Ishikawa (cell line): ENCODE measurements at regions not wholly inside any gene's neighbourhood (a gene's known extent, or its start where the extent isn't known, plus 50 kb on each side); places are given as distances from the start of the nearest gene placed in this dataset.

Experiments used
- CEBPB ChIP-seq: IDR thresholded peaks from 2 replicates; pipeline ENCODE4 v1.6.1; 2012
- CREB1 ChIP-seq: IDR thresholded peaks from 2 replicates; pipeline ENCODE4 v1.6.1; 2012; ENCODE audit warnings: low read depth
- EGR1 ChIP-seq: IDR thresholded peaks from 2 replicates; pipeline ENCODE4 v1.6.1; 2012
- EP300 ChIP-seq: IDR thresholded peaks from 2 replicates; pipeline ENCODE4 v1.6.1; 2012; ENCODE audit warnings: borderline replicate concordance
- FOXM1 ChIP-seq: IDR thresholded peaks from 2 replicates; pipeline ENCODE4 v1.6.1; 2012; ENCODE audit warnings: low read depth, borderline replicate concordance
- MAX ChIP-seq: IDR thresholded peaks from 2 replicates; pipeline ENCODE4 v1.6.1; 2012
- NFIC ChIP-seq: IDR thresholded peaks from 2 replicates; pipeline ENCODE4 v1.6.1; 2012
- RAD21 ChIP-seq: IDR thresholded peaks from 2 replicates; pipeline ENCODE4 v1.6.1; 2012; ENCODE audit warnings: low read depth
- TAF1 ChIP-seq: IDR thresholded peaks from 2 replicates; pipeline ENCODE4 v1.6.1; 2012; ENCODE audit warnings: low read depth, mild to moderate bottlenecking
- TCF12 ChIP-seq: IDR thresholded peaks from 2 replicates; pipeline ENCODE4 v1.6.1; 2012; ENCODE audit warnings: low read depth
- TEAD4 ChIP-seq: IDR thresholded peaks from 2 replicates; pipeline ENCODE4 v1.6.1; 2012
- USF1 ChIP-seq: IDR thresholded peaks from 2 replicates; pipeline ENCODE4 v1.6.1; 2012
- YY1 ChIP-seq: IDR thresholded peaks from 2 replicates; pipeline ENCODE4 v1.6.1; 2012; ENCODE audit warnings: low read depth
- ZBTB7A ChIP-seq: IDR thresholded peaks from 2 replicates; pipeline ENCODE4 v1.6.1; 2012; ENCODE audit warnings: low read depth
- TF ChIP-seq, protein P1 (sequence below): IDR thresholded peaks from 2 replicates; pipeline ENCODE4 v1.6.1; 2012; ENCODE audit warnings: low read depth, mild to moderate bottlenecking

DNA sequence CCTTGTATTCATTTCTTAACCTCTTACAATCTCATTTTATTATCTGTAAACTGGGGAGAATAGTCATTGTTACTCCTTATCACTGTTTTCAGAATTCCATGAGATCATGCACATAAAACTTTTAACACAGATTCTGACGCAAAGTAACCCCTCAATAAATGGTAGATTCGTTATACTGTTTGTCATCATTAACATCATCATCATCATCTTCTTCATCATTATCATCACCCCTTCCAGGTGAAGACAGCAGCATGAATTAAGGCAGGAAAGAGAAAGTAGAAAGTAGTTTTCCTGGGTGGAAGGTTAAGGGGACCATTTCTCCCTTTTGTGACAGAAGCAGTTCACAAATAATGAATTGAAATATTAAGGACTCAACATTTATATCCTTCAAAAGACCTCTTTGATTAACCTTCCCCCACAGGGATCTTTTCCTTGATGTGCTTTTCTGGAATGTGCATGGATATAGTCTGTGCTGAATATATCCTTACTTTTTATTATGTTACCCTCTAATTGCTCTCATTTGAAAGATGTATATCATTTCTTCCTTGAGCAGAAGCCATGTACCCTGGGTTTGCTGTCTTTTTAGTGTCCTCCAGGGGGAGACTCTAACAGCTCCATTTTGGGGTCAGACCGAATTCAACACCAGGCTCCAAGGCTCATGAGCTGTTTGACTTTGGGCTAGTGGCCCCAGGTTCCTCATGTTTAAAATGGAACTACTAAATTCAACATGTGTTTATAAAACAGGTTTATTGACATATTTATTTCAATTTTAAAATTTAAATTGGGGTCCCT lies 1029.9 kb upstream of the WWC1 start:
- no peak for TF ChIP-seq USF1
- no peak for TF ChIP-seq FOXM1
- TF ChIP-seq ZBTB7A: no peak
- TF ChIP-seq RAD21: peak; percentile 23; the same call in 1 of the 2 replicates
- TF ChIP-seq MAX: no peak
- TF ChIP-seq EP300: no peak
- TF ChIP-seq CREB1: no peak

DNA sequence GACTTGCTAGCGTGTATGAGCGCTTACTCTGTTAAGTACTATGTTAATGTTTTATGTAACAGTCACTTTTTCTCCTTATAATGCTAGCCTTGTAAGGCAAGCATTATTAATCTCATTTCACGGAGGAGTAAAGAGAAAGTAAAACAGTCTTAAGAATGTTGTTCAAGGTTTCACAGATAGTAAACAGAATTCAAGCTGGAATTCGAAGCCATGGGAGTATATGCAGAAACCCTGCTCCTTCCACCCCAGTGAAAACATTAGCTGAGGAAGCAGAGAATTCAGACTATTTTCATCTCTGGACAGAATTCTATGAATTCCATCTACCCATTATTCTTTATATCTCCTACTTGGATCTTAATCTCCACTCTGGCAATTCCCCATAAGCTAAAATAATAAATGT lies 1028.3 kb upstream of the WWC1 start:
- no peak for TF ChIP-seq USF1
- TF ChIP-seq CEBPB: no peak
- TF ChIP-seq FOXM1: no peak
- no peak for TF ChIP-seq NFIC
- TF ChIP-seq MAX: no peak
- no peak for TF ChIP-seq RAD21
- no peak for TF ChIP-seq YY1
- TF ChIP-seq, protein P1, sequence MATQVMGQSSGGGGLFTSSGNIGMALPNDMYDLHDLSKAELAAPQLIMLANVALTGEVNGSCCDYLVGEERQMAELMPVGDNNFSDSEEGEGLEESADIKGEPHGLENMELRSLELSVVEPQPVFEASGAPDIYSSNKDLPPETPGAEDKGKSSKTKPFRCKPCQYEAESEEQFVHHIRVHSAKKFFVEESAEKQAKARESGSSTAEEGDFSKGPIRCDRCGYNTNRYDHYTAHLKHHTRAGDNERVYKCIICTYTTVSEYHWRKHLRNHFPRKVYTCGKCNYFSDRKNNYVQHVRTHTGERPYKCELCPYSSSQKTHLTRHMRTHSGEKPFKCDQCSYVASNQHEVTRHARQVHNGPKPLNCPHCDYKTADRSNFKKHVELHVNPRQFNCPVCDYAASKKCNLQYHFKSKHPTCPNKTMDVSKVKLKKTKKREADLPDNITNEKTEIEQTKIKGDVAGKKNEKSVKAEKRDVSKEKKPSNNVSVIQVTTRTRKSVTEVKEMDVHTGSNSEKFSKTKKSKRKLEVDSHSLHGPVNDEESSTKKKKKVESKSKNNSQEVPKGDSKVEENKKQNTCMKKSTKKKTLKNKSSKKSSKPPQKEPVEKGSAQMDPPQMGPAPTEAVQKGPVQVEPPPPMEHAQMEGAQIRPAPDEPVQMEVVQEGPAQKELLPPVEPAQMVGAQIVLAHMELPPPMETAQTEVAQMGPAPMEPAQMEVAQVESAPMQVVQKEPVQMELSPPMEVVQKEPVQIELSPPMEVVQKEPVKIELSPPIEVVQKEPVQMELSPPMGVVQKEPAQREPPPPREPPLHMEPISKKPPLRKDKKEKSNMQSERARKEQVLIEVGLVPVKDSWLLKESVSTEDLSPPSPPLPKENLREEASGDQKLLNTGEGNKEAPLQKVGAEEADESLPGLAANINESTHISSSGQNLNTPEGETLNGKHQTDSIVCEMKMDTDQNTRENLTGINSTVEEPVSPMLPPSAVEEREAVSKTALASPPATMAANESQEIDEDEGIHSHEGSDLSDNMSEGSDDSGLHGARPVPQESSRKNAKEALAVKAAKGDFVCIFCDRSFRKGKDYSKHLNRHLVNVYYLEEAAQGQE: no peak
- no peak for TF ChIP-seq TAF1
- TF ChIP-seq TCF12: no peak

GRCh38 chr5:167264348-167264747 lies 1027.1 kb upstream of the WWC1 start:
- no peak for TF ChIP-seq TAF1
- no peak for TF ChIP-seq FOXM1
- no peak for TF ChIP-seq CREB1
- TF ChIP-seq EP300: no peak
- TF ChIP-seq TCF12: no peak
- no peak for TF ChIP-seq CEBPB
- no peak for TF ChIP-seq MAX
- TF ChIP-seq, protein P1: no peak
- TF ChIP-seq RAD21: no peak
- no peak for TF ChIP-seq NFIC
- no peak for TF ChIP-seq EGR1
- no peak for TF ChIP-seq USF1

DNA sequence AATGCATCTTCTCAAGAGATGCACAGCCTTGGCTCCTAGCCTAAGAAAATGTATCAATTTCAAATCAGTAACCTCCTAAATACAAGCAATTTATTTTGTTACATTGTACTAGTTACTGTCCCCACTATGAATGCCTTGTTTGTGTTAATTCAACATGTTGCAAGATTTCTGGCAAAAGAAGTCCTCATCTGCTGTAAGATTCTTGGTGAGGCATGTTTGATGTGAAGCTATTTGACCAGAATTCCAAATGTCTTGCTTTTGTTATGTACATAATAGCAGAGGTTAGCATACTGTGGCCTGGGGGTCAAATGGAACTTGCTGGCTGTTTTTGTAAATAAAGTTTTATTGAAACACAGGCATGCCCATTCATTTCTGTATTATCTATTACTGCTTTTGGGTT lies 1023.1 kb upstream of the WWC1 start:
- TF ChIP-seq, protein P1: no peak
- TF ChIP-seq USF1 (no peak), EP300 (no peak), TCF12 (no peak), EGR1 (no peak), YY1 (no peak), RAD21 (no peak), TEAD4 (no peak), TAF1 (no peak)
